Peyer's patch (tissue), 4 donors: ENCODE measurements at regions not wholly inside any gene's neighbourhood (a gene's known extent, or its start where the extent isn't known, plus 50 kb on each side); places are given as distances from the start of the nearest gene placed in this dataset.

ENCODE experiments used
- CTCF ChIP-seq, 6 experiments: fragments of 450-650 bp in 4 of 6; fragments of 200-600 bp in 2 of 6; sonication (generic) in 1 of 6; IDR thresholded peaks; one replicate each; pipeline ENCODE4 v1.5.1; 2017 to 2019; ENCODE audit warnings: antibody characterized with exemption in 6 of 6, mild to moderate bottlenecking in 3 of 6, moderate library complexity in 1 of 6
- POLR2A ChIP-seq, 2 donors: fragments of 450-650 bp; IDR thresholded peaks; one replicate each; pipeline ENCODE4 v1.5.1; 2017; ENCODE audit warnings: antibody characterized with exemption in 2 of 2, mild to moderate bottlenecking in 2 of 2, moderate library complexity in 2 of 2

DNA sequence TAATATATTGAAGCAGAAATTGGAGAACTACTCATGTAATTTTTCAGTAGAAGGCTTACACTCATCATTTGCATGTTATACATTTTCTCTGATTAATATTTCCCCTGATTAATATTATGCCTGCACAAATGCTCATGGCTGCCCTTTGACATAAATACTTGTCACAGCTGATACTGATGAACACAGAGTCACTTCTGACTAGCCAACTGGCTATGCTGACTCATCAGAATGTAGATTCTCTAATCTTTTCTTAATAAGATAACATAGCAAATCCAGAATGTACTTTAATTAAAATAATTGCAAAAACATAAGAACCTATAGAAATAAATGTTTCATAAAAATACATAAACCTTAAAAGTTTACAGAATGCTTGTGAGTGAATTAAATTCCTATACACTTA, 52.4 kb upstream of the C4orf54 start:
- TF ChIP-seq POLR2A (IDR thresholded peaks at IDR 0.05) (no peak), CTCF (IDR thresholded peaks at IDR 0.05) (no peak)
